Endothelial cell of umbilical vein (primary cell): ENCODE measurements at regions not wholly inside any gene's neighbourhood (a gene's known extent, or its start where the extent isn't known, plus 50 kb on each side); places are given as distances from the start of the nearest gene placed in this dataset.

Experiments
- EZH2 ChIP-seq: IDR thresholded peaks from 2 replicates; pipeline ENCODE4 v1.6.1; 2012; ENCODE audit warnings: borderline replicate concordance, low read depth, mild to moderate bottlenecking, moderate library complexity, low read length, inconsistent platforms; ENCODE audit not compliant: severe bottlenecking
- FOS ChIP-seq: IDR thresholded peaks from 2 replicates; pipeline ENCODE4 v1.6.1; 2011; ENCODE audit warnings: mild to moderate bottlenecking, low read length, moderate library complexity, borderline replicate concordance; ENCODE audit not compliant: insufficient read depth
- GATA2 ChIP-seq: IDR thresholded peaks from 2 replicates; pipeline ENCODE4 v1.7.0; 2011; ENCODE audit warnings: low read depth, mild to moderate bottlenecking, moderate library complexity, mixed read lengths, low read length; ENCODE audit not compliant: insufficient read length, insufficient read depth
- JUN ChIP-seq: IDR thresholded peaks from 2 replicates; pipeline ENCODE4 v1.6.1; 2011; ENCODE audit warnings: borderline replicate concordance, low read depth; ENCODE audit not compliant: insufficient read length, insufficient read depth
- MAX ChIP-seq: IDR thresholded peaks from 2 replicates; pipeline ENCODE4 v1.6.1; 2011; ENCODE audit not compliant: insufficient read depth, insufficient read length
- MYC ChIP-seq: IDR thresholded peaks from one replicate; pipeline ENCODE4 v1.6.1; 2011; ENCODE audit warnings: mild to moderate bottlenecking, low read depth, low read length
- POLR2A ChIP-seq: IDR thresholded peaks from 2 replicates; pipeline ENCODE4 v1.6.1; 2012; ENCODE audit warnings: low read depth, mild to moderate bottlenecking, control low read depth, low read length
- POLR2AphosphoS5 ChIP-seq: IDR thresholded peaks from 2 replicates; pipeline ENCODE4 v1.6.1; 2012; ENCODE audit warnings: low read depth, mild to moderate bottlenecking, control low read depth, low read length, moderate library complexity; ENCODE audit not compliant: insufficient read depth
- TF ChIP-seq, protein P1 (sequence below), 2 donors: IDR thresholded peaks; 1 replicate in 1 of 2; 2 replicates in 1 of 2; pipeline ENCODE4 v1.5.1; 2011; ENCODE audit warnings: low read length in 2 of 2, mild to moderate bottlenecking in 2 of 2, moderate library complexity in 2 of 2, control low read depth in 1 of 2, inconsistent platforms in 1 of 2, low read depth in 1 of 2; ENCODE audit not compliant: insufficient read depth in 1 of 2; ENCODE audit errors: extremely low read depth in 1 of 2

DNA sequence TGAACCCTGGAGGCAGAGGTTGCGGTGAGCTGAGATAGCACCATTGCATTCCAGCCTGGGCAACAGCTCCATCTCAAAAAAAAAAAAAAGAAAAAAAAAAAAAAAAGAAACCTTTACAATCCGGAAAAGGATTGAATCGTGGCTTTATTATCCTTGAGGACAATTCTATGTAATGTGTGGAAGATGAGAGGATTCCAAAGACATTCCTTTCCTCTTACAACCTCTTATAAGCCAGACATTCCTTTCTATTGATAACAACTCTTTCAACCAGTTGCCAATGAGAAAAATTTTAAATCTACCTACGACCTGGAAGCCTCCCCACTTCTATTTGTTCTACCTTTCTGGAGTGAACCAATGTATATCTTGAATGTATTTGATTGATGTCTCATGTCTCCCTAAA, 91.2 kb upstream of the EEF1E1 start:
- TF ChIP-seq MYC, result no peak
- no peak for TF ChIP-seq EZH2
- TF ChIP-seq, protein P1, sequence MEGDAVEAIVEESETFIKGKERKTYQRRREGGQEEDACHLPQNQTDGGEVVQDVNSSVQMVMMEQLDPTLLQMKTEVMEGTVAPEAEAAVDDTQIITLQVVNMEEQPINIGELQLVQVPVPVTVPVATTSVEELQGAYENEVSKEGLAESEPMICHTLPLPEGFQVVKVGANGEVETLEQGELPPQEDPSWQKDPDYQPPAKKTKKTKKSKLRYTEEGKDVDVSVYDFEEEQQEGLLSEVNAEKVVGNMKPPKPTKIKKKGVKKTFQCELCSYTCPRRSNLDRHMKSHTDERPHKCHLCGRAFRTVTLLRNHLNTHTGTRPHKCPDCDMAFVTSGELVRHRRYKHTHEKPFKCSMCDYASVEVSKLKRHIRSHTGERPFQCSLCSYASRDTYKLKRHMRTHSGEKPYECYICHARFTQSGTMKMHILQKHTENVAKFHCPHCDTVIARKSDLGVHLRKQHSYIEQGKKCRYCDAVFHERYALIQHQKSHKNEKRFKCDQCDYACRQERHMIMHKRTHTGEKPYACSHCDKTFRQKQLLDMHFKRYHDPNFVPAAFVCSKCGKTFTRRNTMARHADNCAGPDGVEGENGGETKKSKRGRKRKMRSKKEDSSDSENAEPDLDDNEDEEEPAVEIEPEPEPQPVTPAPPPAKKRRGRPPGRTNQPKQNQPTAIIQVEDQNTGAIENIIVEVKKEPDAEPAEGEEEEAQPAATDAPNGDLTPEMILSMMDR (IDR thresholded peaks at IDR 0.05; ENCODE audit: extremely low read depth in 1 of 2, insufficient read depth in 1 of 2, low read depth in 1 of 2, low read length in 2 of 2), result no peak
- TF ChIP-seq POLR2A, result no peak
- no peak for TF ChIP-seq JUN
- no peak for TF ChIP-seq POLR2AphosphoS5
- TF ChIP-seq MAX, result no peak
- no peak for TF ChIP-seq FOS
- TF ChIP-seq GATA2, result no peak
